Neural crest cell (in vitro differentiated cells): ENCODE measurements at regions not wholly inside any gene's neighbourhood (a gene's known extent, or its start where the extent isn't known, plus 50 kb on each side); places are given as distances from the start of the nearest gene placed in this dataset.

Experiments used
- DNase-seq: peaks from one replicate; pipeline ENCODE4 v3.0.0; 2021; ENCODE audit warnings: low read depth, mixed read lengths, low spot score
- H3K27ac Mint-ChIP-seq: one replicate; pipeline ENCODE4 v1.8.0; 2021; ENCODE audit warnings: mild to moderate bottlenecking, mixed read lengths; ENCODE audit not compliant: unreplicated experiment
- H3K27me3 Mint-ChIP-seq: 2 replicates; pipeline ENCODE4 v1.8.0; 2021; ENCODE audit warnings: low read depth, mild to moderate bottlenecking, mixed read lengths
- H3K36me3 Mint-ChIP-seq: 2 replicates; pipeline ENCODE4 v1.8.0; 2021; ENCODE audit warnings: low read depth, mild to moderate bottlenecking, mixed read lengths
- H3K4me1 Mint-ChIP-seq: 2 replicates; pipeline ENCODE4 v1.8.0; 2021; ENCODE audit warnings: mixed read lengths
- H3K4me3 Mint-ChIP-seq: one replicate; pipeline ENCODE4 v1.8.0; 2021; ENCODE audit warnings: mild to moderate bottlenecking, mixed read lengths
- H3K9me3 Mint-ChIP-seq: 2 replicates; pipeline ENCODE4 v1.8.0; 2021; ENCODE audit warnings: mixed read lengths
- CTCF ChIP-seq: fragments of 200-600 bp; sonication (generic); conservative IDR thresholded peaks from 2 replicates; pipeline ENCODE4 v1.5.0; 2021; ENCODE audit warnings: antibody characterized with exemption, mild to moderate bottlenecking

DNA sequence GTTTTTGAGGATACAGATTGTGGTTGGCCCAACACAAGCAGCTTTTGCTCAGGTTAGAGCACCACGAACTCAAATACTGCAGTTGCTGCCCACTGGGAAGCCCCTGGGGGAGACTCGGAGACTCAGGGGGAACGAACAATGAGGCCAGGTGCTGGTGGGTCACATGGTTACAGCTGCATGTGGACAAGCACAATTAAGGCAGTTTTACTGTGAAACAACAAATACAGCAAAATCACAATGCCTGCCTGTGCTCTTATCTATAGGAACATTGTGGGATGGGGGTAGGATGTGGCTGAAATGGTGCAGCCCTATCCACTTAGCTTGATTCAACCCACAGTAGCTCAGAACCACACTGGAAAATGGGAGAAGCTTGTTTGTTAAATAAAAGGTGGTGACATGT, 119.7 kb upstream of the SPATA13 start:
- no peaks in the 10 kb centered on the region for H3K9me3 Mint-ChIP-seq
- no peaks in the 10 kb centered on the region for H3K27me3 Mint-ChIP-seq
- peak overlapping the region; percentile 55 for H3K4me3 Mint-ChIP-seq
- H3K27ac Mint-ChIP-seq: peak overlapping the region; percentile 85
- H3K36me3 Mint-ChIP-seq: no peaks in the 10 kb centered on the region
- H3K4me1 Mint-ChIP-seq: peaks cover 75% of the 10 kb centered on the region
- no peak for DNase-seq
- TF ChIP-seq CTCF: no peak

GRCh38 chr13:24041651-24042225, 118.8 kb upstream of the SPATA13 start:
- H3K4me1 Mint-ChIP-seq: peaks cover 67% of the 10 kb centered on the region
- H3K4me3 Mint-ChIP-seq: no peak overlapping the region
- TF ChIP-seq CTCF: no peak
- peaks cover 4% of the 10 kb centered on the region for H3K9me3 Mint-ChIP-seq
- H3K27ac Mint-ChIP-seq: peak overlapping the region; percentile 85
- H3K36me3 Mint-ChIP-seq: peaks cover 7% of the 10 kb centered on the region
- DNase-seq: no peak
- no peaks in the 10 kb centered on the region for H3K27me3 Mint-ChIP-seq

DNA sequence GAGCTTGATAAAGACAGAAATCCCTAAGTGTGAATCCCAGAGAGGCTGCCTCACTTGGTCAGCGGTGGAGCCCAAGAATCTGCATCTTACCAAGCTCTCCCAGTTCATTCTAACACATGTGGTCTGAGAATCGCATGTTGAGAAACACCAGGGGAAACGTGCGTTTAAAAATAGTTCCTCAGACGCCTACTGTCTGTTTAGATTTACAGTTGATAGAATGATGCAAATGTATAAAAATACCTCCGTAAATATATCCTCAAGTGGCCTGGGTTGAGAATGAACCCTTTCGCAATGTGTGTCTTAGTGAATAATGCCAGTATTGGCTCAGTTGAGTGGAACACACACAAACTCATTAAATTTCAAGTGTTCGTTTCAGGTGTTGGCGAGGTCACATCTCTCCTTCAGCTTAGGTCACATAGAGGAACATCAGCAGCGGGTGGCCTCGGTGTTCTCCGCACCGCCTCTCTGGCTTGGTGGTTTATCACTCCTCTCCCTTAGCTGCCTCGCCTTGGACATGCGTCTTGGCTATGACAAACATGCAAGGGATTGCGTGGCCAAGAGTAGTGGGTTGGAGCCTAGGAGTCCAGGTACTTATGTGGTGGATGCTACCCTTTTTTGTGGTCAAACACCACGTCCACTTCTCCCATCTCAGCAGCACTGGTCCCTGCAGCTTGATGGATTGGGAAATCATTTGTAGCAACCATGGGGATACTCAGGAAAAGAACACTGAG, 117.6 kb upstream of the SPATA13 start:
- no peak overlapping the region for H3K4me3 Mint-ChIP-seq
- no peak for DNase-seq
- peaks cover 10% of the 10 kb centered on the region for H3K36me3 Mint-ChIP-seq
- H3K27me3 Mint-ChIP-seq: no peaks in the 10 kb centered on the region
- peaks cover 9% of the 10 kb centered on the region for H3K9me3 Mint-ChIP-seq
- peaks cover 67% of the 10 kb centered on the region for H3K4me1 Mint-ChIP-seq
- no peak overlapping the region for H3K27ac Mint-ChIP-seq
- no peak for TF ChIP-seq CTCF

DNA sequence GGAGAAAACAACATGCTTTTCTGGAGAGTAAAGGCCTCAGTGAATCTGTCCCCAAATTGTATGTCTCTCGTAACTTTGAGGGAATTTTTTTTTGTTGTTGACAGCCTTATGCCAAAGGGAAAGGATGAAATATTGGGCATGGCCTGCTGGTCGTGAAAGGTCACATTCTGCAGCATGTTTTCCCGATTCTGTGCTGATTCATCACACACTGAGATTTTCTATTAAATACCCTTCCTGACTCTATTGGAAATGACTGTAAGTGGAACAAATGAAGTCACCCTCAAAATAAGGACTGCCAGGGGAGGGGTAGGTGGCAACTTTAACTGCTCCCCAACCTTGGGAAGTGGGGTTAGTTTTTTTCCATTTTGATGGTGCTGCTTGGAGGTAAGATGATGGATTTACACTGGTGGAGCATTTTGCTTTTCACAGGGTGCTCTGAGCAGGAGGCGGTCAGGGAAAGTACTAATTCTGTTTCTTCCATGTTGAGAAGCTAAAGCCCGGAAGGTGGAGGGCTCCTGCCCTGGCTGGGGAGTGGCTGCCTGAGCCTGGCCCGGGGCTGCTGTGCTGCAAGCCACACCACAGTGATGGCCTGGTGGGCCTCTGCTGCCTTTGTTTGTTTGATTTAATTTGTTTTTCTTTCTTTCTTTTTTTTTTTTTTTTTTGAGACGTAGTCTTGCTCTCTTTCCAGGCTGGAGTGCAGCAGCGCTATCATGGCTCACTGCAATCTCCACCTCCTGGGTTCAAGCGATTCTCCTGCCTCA, 116.8 kb upstream of the SPATA13 start:
- no peak for TF ChIP-seq CTCF
- Mint-ChIP-seq H3K27ac (peak overlapping the region; percentile 16), H3K4me3 (no peak overlapping the region), H3K9me3 (peaks cover 9% of the 10 kb centered on the region), H3K27me3 (no peaks in the 10 kb centered on the region), H3K4me1 (peaks cover 60% of the 10 kb centered on the region), H3K36me3 (peaks cover 10% of the 10 kb centered on the region)
- no peak for DNase-seq

GRCh38 chr13:24045597-24045996, 114.9 kb upstream of the SPATA13 start:
- DNase-seq: no peak
- Mint-ChIP-seq H3K27me3 (no peaks in the 10 kb centered on the region), H3K36me3 (peaks cover 10% of the 10 kb centered on the region), H3K4me3 (no peak overlapping the region), H3K9me3 (peaks cover 9% of the 10 kb centered on the region), H3K27ac (no peak overlapping the region), H3K4me1 (peaks cover 42% of the 10 kb centered on the region)
- TF ChIP-seq CTCF: no peak
